GM19240 (cell line): ENCODE measurements at regions not wholly inside any gene's neighbourhood (a gene's known extent, or its start where the extent isn't known, plus 50 kb on each side); places are given as distances from the start of the nearest gene placed in this dataset.
"Not testable (repeated sequence)": the region's sequence is repeated elsewhere in the genome, so short reads cannot be mapped to it uniquely, and the experiment has no call there.

ENCODE experiments used
- DNase-seq: peaks from one replicate; pipeline ENCODE4 v3.0.0; 2011; ENCODE audit warnings: low spot score; ENCODE audit not compliant: insufficient read length

GRCh38 chr18:1797235-1797634 is 774.1 kb downstream of the METTL4 start:
- DNase-seq, result no peak

- no peak for DNase-seq
These were observed 765.8 kb downstream of the METTL4 start for GRCh38 chr18:1805521-1805920.

GRCh38 chr18:1806884-1807615 is 764.3 kb downstream of the METTL4 start:
- DNase-seq, result no peak

GRCh38 chr18:1811282-1811681 is 760.0 kb downstream of the METTL4 start:
- no peak for DNase-seq

GRCh38 chr18:1825296-1825695 is 746.0 kb downstream of the METTL4 start:
- DNase-seq, result no peak

- DNase-seq, result no peak
These were observed 730.4 kb downstream of the METTL4 start for GRCh38 chr18:1840878-1841277.

GRCh38 chr18:1846640-1847039 is 724.7 kb downstream of the METTL4 start:
- no peak for DNase-seq

GRCh38 chr18:1848716-1849115 is 722.6 kb downstream of the METTL4 start:
- DNase-seq, result no peak

- DNase-seq, result no peak
These were observed 721.9 kb downstream of the METTL4 start for GRCh38 chr18:1849386-1849785.

- not testable (repeated sequence) for DNase-seq
These were observed 714.0 kb downstream of the METTL4 start for GRCh38 chr18:1857281-1857680.

- no peak for DNase-seq
These were observed 709.8 kb downstream of the METTL4 start for GRCh38 chr18:1861473-1861872.

- no peak for DNase-seq
These were observed 705.4 kb downstream of the METTL4 start for GRCh38 chr18:1865869-1866268.

GRCh38 chr18:1872274-1872673 is 699.0 kb downstream of the METTL4 start:
- no peak for DNase-seq

GRCh38 chr18:1875219-1875618 is 696.1 kb downstream of the METTL4 start:
- DNase-seq, result no peak

- DNase-seq, result no peak
These were observed 686.7 kb downstream of the METTL4 start for GRCh38 chr18:1884623-1885022.

GRCh38 chr18:1891641-1892040 is 679.7 kb downstream of the METTL4 start:
- DNase-seq, result no peak

- no peak for DNase-seq
These were observed 679.1 kb downstream of the METTL4 start for GRCh38 chr18:1892191-1892590.

GRCh38 chr18:1895456-1896185 is 675.7 kb downstream of the METTL4 start:
- no peak for DNase-seq

GRCh38 chr18:1906421-1906820 is 664.9 kb downstream of the METTL4 start:
- DNase-seq, result no peak

GRCh38 chr18:1907470-1908206 is 663.7 kb downstream of the METTL4 start:
- DNase-seq, result no peak

GRCh38 chr18:1914489-1914888 is 656.8 kb downstream of the METTL4 start:
- DNase-seq, result no peak

- DNase-seq, result no peak
These were observed 654.3 kb downstream of the METTL4 start for GRCh38 chr18:1916869-1917523.
